ENCODE measurements at regions not wholly inside any gene's neighbourhood (a gene's known extent, or its start where the extent isn't known, plus 50 kb on each side); places are given as distances from the start of the nearest gene placed in this dataset.

DNA sequence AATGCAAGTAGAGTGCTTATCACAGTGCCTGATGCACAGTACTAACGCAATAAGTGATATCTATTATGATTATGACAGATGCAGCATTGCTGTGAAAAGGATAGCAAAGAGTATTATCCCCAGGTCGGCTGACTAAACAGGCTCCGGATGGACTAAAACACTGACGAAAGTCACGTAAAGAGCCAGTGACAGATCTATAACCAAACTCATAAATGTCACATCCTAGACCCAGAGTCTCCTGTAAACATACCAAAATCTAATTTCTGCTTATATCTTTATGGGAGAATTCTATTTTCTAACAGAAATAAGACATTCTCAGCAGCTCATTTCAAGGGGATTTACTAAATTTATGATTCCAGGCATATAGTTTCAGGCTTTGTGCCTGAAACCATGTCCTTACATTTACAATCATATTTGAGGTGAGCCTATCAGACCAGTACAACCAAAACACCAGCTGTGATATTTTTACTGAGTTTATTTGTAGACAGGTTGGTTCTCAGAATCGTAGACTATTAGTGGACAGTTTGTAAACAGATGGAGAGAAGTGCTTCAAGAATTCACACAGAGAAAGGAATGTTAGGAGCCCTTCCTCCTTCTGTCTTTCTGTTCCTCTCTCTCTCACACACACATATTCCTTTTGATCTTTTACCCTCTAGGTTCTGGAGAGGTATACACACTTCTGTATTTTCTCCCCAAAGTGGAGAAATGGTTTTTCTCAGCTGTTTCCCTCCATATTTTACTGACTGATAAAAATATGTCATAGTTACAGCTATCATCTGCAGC is 52.4 kb upstream of the WDR26 start:
- DNase-seq = no peak

DNA sequence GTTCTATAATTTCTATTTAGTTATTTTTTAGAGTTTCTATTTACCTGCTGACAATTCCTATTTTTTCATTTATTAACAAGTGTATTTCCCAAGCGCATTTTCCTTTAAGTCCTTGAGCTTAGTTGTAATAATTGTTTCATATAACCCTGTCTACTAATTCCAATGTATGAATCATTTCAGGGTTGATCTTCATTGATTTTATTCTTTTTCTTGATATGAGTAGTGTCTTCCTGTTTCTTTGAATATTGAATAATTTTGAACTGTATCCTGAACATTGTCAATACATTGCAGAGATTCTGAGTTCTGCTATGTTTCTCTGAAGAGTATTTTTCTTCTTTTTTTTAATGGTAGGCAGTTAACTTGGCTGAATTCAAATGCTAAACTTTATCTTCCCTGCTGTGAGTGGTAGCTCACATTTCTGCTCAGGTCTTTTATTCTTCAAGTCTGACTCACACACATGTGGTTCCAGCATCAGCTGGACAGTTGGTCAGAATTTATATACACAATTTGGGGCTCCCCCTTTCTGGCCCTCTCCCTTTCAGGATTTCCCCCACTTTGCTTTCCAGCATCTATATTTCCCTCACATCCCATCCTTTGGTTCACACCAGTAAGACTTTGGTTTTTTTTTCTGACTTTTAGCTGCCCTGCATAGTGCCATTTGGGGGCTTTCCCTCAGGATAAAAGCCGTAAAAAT is 54.4 kb upstream of the WDR26 start:
- no peak for DNase-seq

- DNase-seq = no peak
Observed at GRCh38 chr1:224489534-224490365, 55.2 kb upstream of the WDR26 start.

- no peak for DNase-seq
Observed at GRCh38 chr1:224490549-224491537, 56.2 kb upstream of the WDR26 start.

- no peak for DNase-seq
Observed at GRCh38 chr1:224492015-224492414, 57.4 kb upstream of the WDR26 start.

- no peak for DNase-seq
Observed at GRCh38 chr1:224492632-224493031, 58.0 kb upstream of the WDR26 start.

- no peak for DNase-seq
Observed at GRCh38 chr1:224493269-224493668, 58.7 kb upstream of the WDR26 start.

DNA sequence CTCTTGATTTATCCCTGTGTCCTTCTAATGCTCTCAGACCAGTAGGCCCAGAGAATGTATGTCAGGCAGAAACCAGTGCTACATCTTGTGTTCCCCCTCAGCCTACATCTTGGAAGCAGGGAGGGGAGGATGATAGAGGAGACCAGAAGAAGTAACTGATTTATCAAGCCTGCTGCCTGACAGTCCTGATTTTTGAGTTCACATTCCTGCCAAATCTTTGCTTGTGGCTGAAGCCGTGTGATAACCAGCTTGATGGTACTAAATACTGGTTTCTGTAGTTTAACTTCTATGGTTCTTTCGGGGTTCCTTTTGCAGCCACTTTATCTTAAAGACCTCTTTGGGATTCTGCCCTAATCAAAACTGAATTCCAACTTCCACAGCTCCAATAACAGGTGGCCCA is 59.7 kb upstream of the WDR26 start:
- DNase-seq = no peak

DNA sequence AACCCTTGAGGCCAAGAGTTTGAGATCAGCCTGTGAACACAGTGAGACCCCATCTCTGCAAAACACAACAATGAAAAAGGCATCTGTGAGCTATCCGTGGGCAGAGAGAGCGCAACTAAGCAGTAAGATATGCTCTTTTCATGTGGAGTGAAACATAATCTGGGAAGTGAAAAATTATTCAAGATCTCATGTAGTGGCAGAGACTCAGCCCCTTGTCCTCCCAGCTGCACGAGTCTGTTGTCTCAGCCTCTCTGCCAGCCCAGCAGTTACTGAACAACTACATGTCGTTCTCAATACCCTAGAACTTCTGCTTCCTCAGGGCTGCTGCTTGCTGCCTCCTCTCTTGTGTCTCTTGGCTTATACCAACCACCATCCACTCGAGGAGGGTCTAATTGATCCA is 61.3 kb upstream of the WDR26 start:
- DNase-seq = no peak

DNA sequence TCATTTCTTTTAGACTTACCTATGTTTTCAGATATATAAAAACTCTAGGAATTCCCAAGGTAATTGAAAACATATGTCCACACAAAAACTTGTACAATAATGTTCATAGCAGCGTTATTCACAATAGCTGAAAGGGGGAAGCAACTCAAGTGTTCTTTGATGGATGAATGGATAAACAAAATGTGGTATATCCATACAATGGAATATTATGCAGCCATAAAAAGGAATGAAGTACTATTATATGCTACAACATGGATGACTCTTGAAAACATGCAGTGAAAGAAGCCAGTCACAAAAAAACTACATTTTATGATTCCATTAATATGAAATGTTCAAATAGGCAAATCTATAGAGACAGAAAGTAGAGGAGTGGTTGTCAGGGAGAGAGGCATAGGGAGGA is 62.2 kb upstream of the WDR26 start:
- DNase-seq = no peak

GRCh38 chr1:224497714-224498573 is 63.3 kb upstream of the WDR26 start:
- no peak for DNase-seq

DNA sequence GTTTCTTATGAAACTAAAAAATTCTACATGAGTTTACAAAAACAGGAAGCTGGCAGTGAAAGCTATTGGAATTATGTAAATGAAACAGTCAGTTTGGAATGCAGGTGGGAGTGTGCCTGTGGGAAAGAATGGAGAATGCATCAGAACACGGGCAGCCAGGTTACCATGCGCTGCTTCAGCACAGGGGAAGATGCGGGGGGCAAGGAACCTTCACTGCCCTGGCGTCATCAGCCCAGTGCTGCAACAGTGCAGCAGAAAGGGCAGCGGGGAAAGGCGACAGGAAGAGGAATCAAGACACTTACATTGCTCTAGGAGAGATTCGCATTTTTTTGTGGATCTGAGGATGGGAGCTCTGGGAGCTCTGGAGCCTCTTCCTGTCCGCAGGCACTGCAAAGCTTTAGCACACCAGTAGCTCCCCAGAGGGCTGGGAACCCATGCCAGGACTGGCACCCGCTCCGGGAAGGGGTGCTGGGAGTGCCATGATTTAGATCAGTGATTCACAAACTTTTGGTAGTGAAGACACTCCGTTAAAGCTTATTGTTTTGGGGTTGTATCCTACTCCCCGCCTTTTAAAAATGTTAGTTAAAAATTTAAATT is 64.1 kb upstream of the WDR26 start:
- no peak for DNase-seq

DNA sequence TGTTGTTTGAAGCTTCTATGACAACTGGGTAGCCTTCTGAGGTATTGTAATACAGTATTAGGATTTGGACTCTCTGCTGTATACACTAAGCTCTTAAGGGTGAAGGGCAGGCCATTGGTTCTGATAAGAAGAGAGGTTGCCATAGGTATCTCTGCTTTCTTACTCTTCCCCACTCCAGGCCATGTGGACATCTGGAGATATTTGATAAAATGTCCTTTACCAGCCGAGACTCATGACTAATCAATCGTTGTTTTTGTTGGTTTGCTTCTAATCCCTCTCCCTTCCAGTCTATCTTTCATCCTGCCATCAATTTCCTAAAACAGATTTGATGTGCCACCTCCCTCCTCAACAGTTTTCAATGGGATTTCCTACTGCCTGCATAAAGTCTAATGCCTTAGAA is 64.6 kb upstream of the WDR26 start:
- no peak for DNase-seq

GRCh38 chr1:224500796-224501195 is 66.2 kb upstream of the WDR26 start:
- DNase-seq = no peak

- DNase-seq = no peak
Observed at GRCh38 chr1:224501836-224502235, 67.2 kb upstream of the WDR26 start.

GRCh38 chr1:224502459-224503160 is 68.0 kb upstream of the WDR26 start:
- DNase-seq = no peak

- DNase-seq = peak; percentile 87
Observed at GRCh38 chr1:224503161-224504118, 68.8 kb upstream of the WDR26 start.

DNA sequence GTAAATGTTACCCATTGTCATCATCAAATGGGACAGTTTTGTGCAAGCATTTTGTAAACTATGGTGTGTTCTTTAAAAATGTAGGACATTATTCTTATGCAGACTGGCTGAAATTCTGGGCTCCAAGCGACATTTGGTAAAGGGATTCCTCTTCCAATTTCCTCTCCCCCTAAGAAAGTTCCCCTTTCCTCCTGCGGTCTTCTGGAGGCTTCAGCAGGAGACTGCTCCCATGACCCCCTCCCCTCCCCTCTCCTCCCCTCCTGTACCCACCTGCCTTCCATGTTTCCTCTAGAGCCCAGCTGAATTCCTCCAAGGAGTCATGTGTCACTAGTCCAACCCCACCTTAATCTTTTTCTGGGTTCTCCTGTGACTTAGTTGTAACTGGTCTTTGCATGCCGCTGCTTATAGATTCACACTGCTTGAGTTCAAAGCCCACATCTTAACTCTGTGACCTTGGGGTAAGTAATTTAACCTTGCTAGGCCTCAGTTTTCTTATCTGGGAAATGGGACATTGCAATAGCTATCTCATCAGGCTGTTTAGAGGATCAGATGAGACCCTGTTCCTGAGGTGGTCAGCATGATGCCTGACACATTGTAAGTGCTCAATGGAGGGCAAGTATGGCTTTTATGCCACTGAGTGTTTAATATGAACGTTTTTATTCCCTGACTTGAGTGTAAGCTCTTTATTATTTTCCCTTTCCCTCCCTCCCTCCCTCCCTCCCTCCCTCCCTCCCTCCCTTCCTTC is 69.9 kb upstream of the WDR26 start:
- no peak for DNase-seq

All from SHP77 treated with DMSO at 0.1 percent for 48 hours (cell line).